B cell (primary cell): ENCODE measurements at regions not wholly inside any gene's neighbourhood (a gene's known extent, or its start where the extent isn't known, plus 50 kb on each side); places are given as distances from the start of the nearest gene placed in this dataset.

Experiments used
- ATAC-seq: fragments of 200-7000 bp; cut with Tn5 transposase; one replicate; pipeline ENCODE4 v1.10.0; 2021; ENCODE audit warnings: low read depth, mild to moderate bottlenecking, moderate number of reproducible peaks, moderate library complexity
- CTCF ChIA-PET: fragments of 350-600 bp; sonication (Branson Sonifier 250); formaldehyde crosslinking; loops from one replicate; lab custom pipeline; 2021; ENCODE audit warnings: antibody characterized with exemption, inconsistent platforms; lab: Charles Lee
- POLR2A ChIA-PET: fragments of 350-600 bp; sonication (Branson Sonifier 250); formaldehyde crosslinking; loops from one replicate; lab custom pipeline; 2021; ENCODE audit warnings: antibody characterized with exemption; lab: Charles Lee
- DNase-seq: peaks from one replicate; pipeline ENCODE4 v3.0.0; 2013
- H2AFZ ChIP-seq: 2 replicates; pipeline ENCODE4 v1.6.1; 2012; ENCODE audit warnings: mild to moderate bottlenecking, low read depth, low read length; ENCODE audit not compliant: insufficient read depth, poor library complexity, severe bottlenecking
- H3K27ac ChIP-seq, 2 donors: 1 replicate in 1 of 2; 2 replicates in 1 of 2; pipeline ENCODE4 v1.5.1; 2012 to 2013; ENCODE audit warnings: low read length in 2 of 2, mild to moderate bottlenecking in 2 of 2, moderate library complexity in 1 of 2
- H3K27me3 ChIP-seq, 4 experiments: fragments of 200-600 bp in 1 of 4; sonication (generic) in 1 of 4; replicated peaks in 1 of 4; 1 replicate in 2 of 4; 2 replicates in 2 of 4; pipeline versions ENCODE4 v1.6.1 to v1.7.0; 2013 to 2016; ENCODE audit warnings: low read length in 3 of 4, mild to moderate bottlenecking in 2 of 4, mixed read lengths in 1 of 4, moderate library complexity in 1 of 4; ENCODE audit not compliant: insufficient read depth in 4 of 4, control insufficient read depth in 3 of 4; ENCODE audit errors: control extremely low read depth in 1 of 4
- H3K36me3 ChIP-seq, 2 experiments: replicated peaks in 1 of 2; 1 replicate in 1 of 2; 2 replicates in 1 of 2; pipeline versions ENCODE4 v1.6.1 to v1.7.1; 2013; ENCODE audit warnings: low read length in 1 of 2; ENCODE audit not compliant: insufficient read depth in 2 of 2, control insufficient read depth in 1 of 2; ENCODE audit errors: control extremely low read depth in 1 of 2, extremely low read depth in 1 of 2
- H3K4me1 ChIP-seq, 2 donors: fragments of 200-600 bp in 1 of 2; sonication (generic) in 1 of 2; 1 replicate in 1 of 2; 2 replicates in 1 of 2; pipeline versions ENCODE4 v1.5.1 to v1.6.1; 2013 to 2017; ENCODE audit warnings: low read length in 2 of 2; ENCODE audit not compliant: control insufficient read depth in 2 of 2, insufficient read depth in 2 of 2
- H3K4me2 ChIP-seq: replicated peaks from 2 replicates; pipeline ENCODE3; 2012; ENCODE audit warnings: mild to moderate bottlenecking, low read depth, low read length; ENCODE audit not compliant: poor library complexity, severe bottlenecking
- H3K4me3 ChIP-seq, 5 experiments: fragments of 200-600 bp in 1 of 5; sonication (generic) in 1 of 5; 1 replicate in 3 of 5; 2 replicates in 2 of 5; pipeline versions ENCODE4 v1.5.1 to v1.7.0; 2011 to 2016; ENCODE audit warnings: low read length in 4 of 5, mild to moderate bottlenecking in 4 of 5, low read depth in 2 of 5, control low read depth in 1 of 5, moderate library complexity in 1 of 5; ENCODE audit not compliant: insufficient read depth in 1 of 5; ENCODE audit errors: control extremely low read depth in 1 of 5, extremely low read depth in 1 of 5
- H3K79me2 ChIP-seq: fragments of 200-600 bp; sonication (generic); one replicate; pipeline ENCODE4 v1.6.0; 2016; ENCODE audit warnings: low read length; ENCODE audit not compliant: control insufficient read depth, insufficient read depth
- H3K9ac ChIP-seq: fragments of 200-600 bp; sonication (generic); 2 replicates; pipeline ENCODE4 v1.6.1; 2017; ENCODE audit warnings: mild to moderate bottlenecking, low read length, moderate library complexity
- H3K9me3 ChIP-seq, 3 donors: one replicate each; pipeline versions ENCODE4 v1.6.1 to v1.7.1; 2013; ENCODE audit warnings: low read length in 2 of 3; ENCODE audit not compliant: control insufficient read depth in 2 of 3, insufficient read depth in 1 of 3; ENCODE audit errors: control extremely low read depth in 1 of 3
- H4K20me1 ChIP-seq: 2 replicates; pipeline ENCODE4 v1.6.0; 2012; ENCODE audit warnings: mild to moderate bottlenecking, low read length; ENCODE audit not compliant: insufficient read depth, control insufficient read depth, poor library complexity, severe bottlenecking
- H3K27ac Mint-ChIP-seq: one replicate; pipeline ENCODE4 v1.8.0; 2021; ENCODE audit warnings: mixed read lengths
- H3K27me3 Mint-ChIP-seq: one replicate; pipeline ENCODE4 v1.8.0; 2021; ENCODE audit warnings: mixed read lengths
- H3K4me1 Mint-ChIP-seq: one replicate; pipeline ENCODE4 v1.8.0; 2021; ENCODE audit warnings: mixed read lengths
- H3K4me3 Mint-ChIP-seq: one replicate; pipeline ENCODE4 v1.8.0; 2021; ENCODE audit warnings: mixed read lengths
- H3K9me3 Mint-ChIP-seq: one replicate; pipeline ENCODE4 v1.8.0; 2022; ENCODE audit warnings: mixed read lengths; ENCODE audit not compliant: insufficient read depth
- EZH2 ChIP-seq: IDR thresholded peaks from 2 replicates; pipeline ENCODE4 v1.6.1; 2012; ENCODE audit warnings: borderline replicate concordance, low read depth, mild to moderate bottlenecking, moderate library complexity, low read length; ENCODE audit not compliant: insufficient read depth, poor library complexity, severe bottlenecking
- WGBS: methylation state at CpG from one replicate; pipeline ENCODE4 v1.1.5; 2013; ENCODE audit warnings: missing lambda C conversion rate; ENCODE audit not compliant: insufficient coverage; 5-methylcytosine and 5-hydroxymethylcytosine counted together
- intact Hi-C: fragments of 100-400 bp; cut with micrococcal nuclease; formaldehyde crosslinking; loops from one replicate; pipeline ENCODE4 v1.10.0; 2022
- TF ChIP-seq, protein P1 (sequence below): fragments of 200-600 bp; IDR thresholded peaks from one replicate; pipeline ENCODE4 v1.8.0; 2022; ENCODE audit warnings: antibody characterized with exemption, mild to moderate bottlenecking

DNA sequence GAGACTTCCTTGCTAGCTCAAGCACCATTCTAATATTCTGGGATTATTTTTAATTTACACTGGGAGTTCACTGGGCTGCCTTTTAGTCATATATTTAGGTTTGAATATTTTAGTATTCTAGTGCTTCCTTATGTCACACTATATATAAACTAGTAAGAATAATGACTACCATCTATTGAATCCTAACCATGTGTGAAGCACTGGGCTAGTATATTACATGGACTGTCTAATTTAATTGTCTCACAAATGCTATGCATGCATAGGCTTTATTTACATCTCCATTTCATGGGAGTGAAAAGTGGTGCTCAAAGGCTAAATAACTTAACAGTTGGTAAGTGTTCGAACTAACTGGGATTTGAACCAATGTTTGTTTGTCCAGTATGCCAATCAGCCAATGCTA, 272.4 kb downstream of the RND3 start:
- no peaks in the 10 kb centered on the region for H3K27me3 Mint-ChIP-seq
- H3K4me3 Mint-ChIP-seq: no peak overlapping the region
- no CpG with 5 or more reads among the region's 1 CpG for WGBS
- intact Hi-C loops: no loop called here
- H3K27ac ChIP-seq: no peak overlapping the region
- POLR2A ChIA-PET: no interaction called here
- no peak overlapping the region for H3K27ac Mint-ChIP-seq
- CTCF ChIA-PET: no interaction called here
- H3K4me1 ChIP-seq: no peaks in the 10 kb centered on the region
- no peak for DNase-seq
- no peak overlapping the region for H2AFZ ChIP-seq
- TF ChIP-seq, protein P1, sequence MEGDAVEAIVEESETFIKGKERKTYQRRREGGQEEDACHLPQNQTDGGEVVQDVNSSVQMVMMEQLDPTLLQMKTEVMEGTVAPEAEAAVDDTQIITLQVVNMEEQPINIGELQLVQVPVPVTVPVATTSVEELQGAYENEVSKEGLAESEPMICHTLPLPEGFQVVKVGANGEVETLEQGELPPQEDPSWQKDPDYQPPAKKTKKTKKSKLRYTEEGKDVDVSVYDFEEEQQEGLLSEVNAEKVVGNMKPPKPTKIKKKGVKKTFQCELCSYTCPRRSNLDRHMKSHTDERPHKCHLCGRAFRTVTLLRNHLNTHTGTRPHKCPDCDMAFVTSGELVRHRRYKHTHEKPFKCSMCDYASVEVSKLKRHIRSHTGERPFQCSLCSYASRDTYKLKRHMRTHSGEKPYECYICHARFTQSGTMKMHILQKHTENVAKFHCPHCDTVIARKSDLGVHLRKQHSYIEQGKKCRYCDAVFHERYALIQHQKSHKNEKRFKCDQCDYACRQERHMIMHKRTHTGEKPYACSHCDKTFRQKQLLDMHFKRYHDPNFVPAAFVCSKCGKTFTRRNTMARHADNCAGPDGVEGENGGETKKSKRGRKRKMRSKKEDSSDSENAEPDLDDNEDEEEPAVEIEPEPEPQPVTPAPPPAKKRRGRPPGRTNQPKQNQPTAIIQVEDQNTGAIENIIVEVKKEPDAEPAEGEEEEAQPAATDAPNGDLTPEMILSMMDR: no peak
- TF ChIP-seq EZH2: no peak
- H3K4me2 ChIP-seq: no peak overlapping the region
- no peaks in the 10 kb centered on the region for H3K27me3 ChIP-seq
- H4K20me1 ChIP-seq: no peaks in the 10 kb centered on the region
- no peaks in the 10 kb centered on the region for H3K36me3 ChIP-seq
- H3K4me1 Mint-ChIP-seq: no peaks in the 10 kb centered on the region
- H3K9me3 ChIP-seq: peaks cover 0 to 6% (median 0%) of the 10 kb centered on the region in 3 donors
- no peak overlapping the region for H3K4me3 ChIP-seq
- H3K9me3 Mint-ChIP-seq: no peaks in the 10 kb centered on the region
- no peak for ATAC-seq
- H3K79me2 ChIP-seq: no peaks in the 10 kb centered on the region
- no peak overlapping the region for H3K9ac ChIP-seq

- Histone ChIP-seq H3K79me2 (no peaks in the 10 kb centered on the region), H3K4me1 (no peaks in the 10 kb centered on the region), H2AFZ (no peak overlapping the region), H3K9ac (no peak overlapping the region), H3K27ac (no peak overlapping the region), H3K4me2 (no peak overlapping the region), H4K20me1 (no peaks in the 10 kb centered on the region), H3K36me3 (no peaks in the 10 kb centered on the region), H3K27me3 (no peaks in the 10 kb centered on the region), H3K4me3 (no peak overlapping the region), H3K9me3 (peaks cover 0 to 6% (median 0%) of the 10 kb centered on the region in 3 donors)
- H3K4me1 Mint-ChIP-seq: no peaks in the 10 kb centered on the region
- no peak for DNase-seq
- intact Hi-C loops: no loop called here
- H3K27ac Mint-ChIP-seq: no peak overlapping the region
- H3K4me3 Mint-ChIP-seq: no peak overlapping the region
- no peaks in the 10 kb centered on the region for H3K9me3 Mint-ChIP-seq
- ChIA-PET CTCF (no interaction called here), POLR2A (no interaction called here)
- ATAC-seq: no peak
- no CpG with 5 or more reads among the region's 1 CpG for WGBS
- no peaks in the 10 kb centered on the region for H3K27me3 Mint-ChIP-seq
- TF ChIP-seq EZH2: no peak
- TF ChIP-seq, protein P1: no peak
Observed at GRCh38 chr2:150214626-150215025, 272.8 kb downstream of the RND3 start.
